BJ (cell line): ENCODE measurements at regions not wholly inside any gene's neighbourhood (a gene's known extent, or its start where the extent isn't known, plus 50 kb on each side); places are given as distances from the start of the nearest gene placed in this dataset.

Experiments used
- CTCF ChIA-PET: fragments of 350-600 bp; formaldehyde crosslinking; extraction: SDS; loops from one replicate; lab custom pipeline; 2021; ENCODE audit warnings: antibody characterized with exemption, inconsistent platforms; lab: Yijun Ruan, JAX
- POLR2A ChIA-PET: fragments of 300-600 bp; sonication (Branson Sonifier 250); formaldehyde crosslinking; extraction: SDS; loops from one replicate; lab custom pipeline; 2021; ENCODE audit warnings: antibody characterized with exemption; lab: Charles Lee
- DNase-seq: peaks from one replicate; pipeline ENCODE4 v3.0.0-alpha.2; 2011; ENCODE audit warnings: low read depth
- H3K27me3 ChIP-seq: 2 replicates; pipeline ENCODE4 v1.6.0; 2011; ENCODE audit warnings: low read length; ENCODE audit not compliant: control insufficient read depth, insufficient read depth
- H3K36me3 ChIP-seq: 2 replicates; pipeline ENCODE4 v1.5.1; 2011; ENCODE audit warnings: low read length; ENCODE audit not compliant: control insufficient read depth, insufficient read depth
- H3K4me3 ChIP-seq: 2 replicates; pipeline ENCODE4 v1.5.1; 2011; ENCODE audit warnings: low read depth, mild to moderate bottlenecking, control low read depth, low read length
- CTCF ChIP-seq: IDR thresholded peaks from 2 replicates; pipeline ENCODE4 v1.5.1; 2011; ENCODE audit warnings: low read depth, mild to moderate bottlenecking, control low read depth, inconsistent platforms, low read length, moderate library complexity; ENCODE audit not compliant: insufficient read depth

- POLR2A ChIA-PET = interaction anchor here (0.6 kb wide), 1 partner anchor 16 kb away, joined by 3 read pairs; no protein-coding TSS in a partner anchor
Measured at GRCh38 chr11:134017511-134018430, 51.1 kb upstream of the JAM3 start.

More at GRCh38 chr11:134017511-134018430, 51.1 kb upstream of the JAM3 start:
- H3K36me3 ChIP-seq = no peaks in the 10 kb centered on the region
- H3K27me3 ChIP-seq = peaks cover 2% of the 10 kb centered on the region; the same call in 1 of the 2 replicates
- TF ChIP-seq CTCF = no peak
- H3K4me3 ChIP-seq = no peak overlapping the region
- CTCF ChIA-PET = no interaction called here
- DNase-seq = no peak
